SK-N-SH treated with all-trans-retinoic acid at 6 μM for 48 hours (cell line): ENCODE measurements at regions not wholly inside any gene's neighbourhood (a gene's known extent, or its start where the extent isn't known, plus 50 kb on each side); places are given as distances from the start of the nearest gene placed in this dataset.
A peak's percentile ranks its signal among the peaks of the same experiment; 100 is the strongest.

Experiments used
- ATAC-seq: fragments of 200-7000 bp; cut with Tn5 transposase; 3 replicates; pipeline ENCODE4 v1.9.1; 2020; ENCODE audit warnings: mild to moderate bottlenecking, moderate library complexity
- ARNTL ChIP-seq: fragments of 450-650 bp; formaldehyde crosslinking; IDR thresholded peaks from 2 replicates; pipeline ENCODE4 v1.5.0; 2020; ENCODE audit warnings: low read depth, mild to moderate bottlenecking, moderate library complexity, borderline replicate concordance
- BACH2 ChIP-seq: fragments of 250-450 bp; sonication (Bioruptor Pico); IDR thresholded peaks from 2 replicates; pipeline ENCODE4 v1.9.0; 2021; ENCODE audit warnings: mild to moderate bottlenecking, borderline replicate concordance
- CSDC2 ChIP-seq: fragments of 250-450 bp; sonication (Bioruptor Pico); IDR thresholded peaks from 2 replicates; pipeline ENCODE4 v1.5.0; 2020; ENCODE audit warnings: mild to moderate bottlenecking, moderate library complexity
- ESRRG ChIP-seq: fragments of 250-450 bp; sonication (Bioruptor Pico); IDR thresholded peaks from 2 replicates; pipeline ENCODE4 v1.6.1; 2021; ENCODE audit warnings: mild to moderate bottlenecking
- GLIS3 ChIP-seq: fragments of 250-450 bp; sonication (Bioruptor Pico); IDR thresholded peaks from 2 replicates; pipeline ENCODE4 v1.5.0; 2020; ENCODE audit warnings: mild to moderate bottlenecking, moderate library complexity
- OSR1 ChIP-seq: fragments of 250-450 bp; sonication (Bioruptor Pico); IDR thresholded peaks from 2 replicates; pipeline ENCODE4 v1.8.0; 2022; ENCODE audit warnings: moderate library complexity, mild to moderate bottlenecking, inconsistent platforms
- PPARA ChIP-seq: fragments of 250-450 bp; sonication (Bioruptor Pico); IDR thresholded peaks from 2 replicates; pipeline ENCODE4 v1.5.0; 2020; ENCODE audit warnings: mild to moderate bottlenecking, borderline replicate concordance
- RARB ChIP-seq: fragments of 250-450 bp; sonication (Bioruptor Pico); IDR thresholded peaks from 2 replicates; pipeline ENCODE4 v1.8.0; 2021; ENCODE audit warnings: mild to moderate bottlenecking, moderate library complexity
- SNAI2 ChIP-seq: fragments of 250-450 bp; sonication (Bioruptor Pico); IDR thresholded peaks from 2 replicates; pipeline ENCODE4 v1.5.0; 2020; ENCODE audit warnings: mild to moderate bottlenecking, moderate library complexity
- ZC3H10 ChIP-seq: fragments of 250-450 bp; sonication (Bioruptor Pico); IDR thresholded peaks from 2 replicates; pipeline ENCODE4 v1.5.1; 2021; ENCODE audit warnings: mild to moderate bottlenecking, moderate library complexity
- ZFP3 ChIP-seq: fragments of 250-450 bp; sonication (Bioruptor Pico); IDR thresholded peaks from 2 replicates; pipeline ENCODE4 v1.5.0; 2020; ENCODE audit warnings: mild to moderate bottlenecking, moderate library complexity
- ZFP30 ChIP-seq: fragments of 450-650 bp; formaldehyde crosslinking; IDR thresholded peaks from 2 replicates; pipeline ENCODE4 v1.5.0; 2022; ENCODE audit warnings: mild to moderate bottlenecking, moderate library complexity
- ZNF565 ChIP-seq: fragments of 450-650 bp; formaldehyde crosslinking; conservative IDR thresholded peaks from 2 replicates; pipeline ENCODE4 v1.5.0; 2020; ENCODE audit warnings: low read depth, mild to moderate bottlenecking, moderate library complexity
- ZNF70 ChIP-seq: fragments of 450-650 bp; formaldehyde crosslinking; IDR thresholded peaks from 2 replicates; pipeline ENCODE4 v1.5.0; 2020; ENCODE audit warnings: mild to moderate bottlenecking, moderate library complexity
- TF ChIP-seq, protein P1 (sequence below): fragments of 250-450 bp; sonication (Bioruptor Pico); IDR thresholded peaks from 2 replicates; pipeline ENCODE4 v1.5.1; 2020; ENCODE audit warnings: low read depth, mild to moderate bottlenecking, moderate library complexity
- TF ChIP-seq, protein P2 (sequence below): fragments of 250-450 bp; sonication (Bioruptor Pico); IDR thresholded peaks from 2 replicates; pipeline ENCODE4 v1.5.0; 2020; ENCODE audit warnings: mild to moderate bottlenecking, moderate library complexity
- TF ChIP-seq, protein P3 (sequence below): fragments of 250-450 bp; sonication (Bioruptor Pico); IDR thresholded peaks from 2 replicates; pipeline ENCODE4 v1.8.0; 2020; ENCODE audit warnings: mild to moderate bottlenecking, moderate library complexity, borderline replicate concordance
- TF ChIP-seq, protein P4 (sequence below): fragments of 250-450 bp; sonication (Bioruptor Pico); IDR thresholded peaks from 2 replicates; pipeline ENCODE4 v1.8.0; 2021; ENCODE audit warnings: low read depth, mild to moderate bottlenecking, moderate library complexity, borderline replicate concordance
- TF ChIP-seq, protein P5 (sequence below): fragments of 250-450 bp; sonication (Bioruptor Pico); IDR thresholded peaks from 2 replicates; pipeline ENCODE4 v1.5.1; 2021; ENCODE audit warnings: mild to moderate bottlenecking, moderate library complexity

DNA sequence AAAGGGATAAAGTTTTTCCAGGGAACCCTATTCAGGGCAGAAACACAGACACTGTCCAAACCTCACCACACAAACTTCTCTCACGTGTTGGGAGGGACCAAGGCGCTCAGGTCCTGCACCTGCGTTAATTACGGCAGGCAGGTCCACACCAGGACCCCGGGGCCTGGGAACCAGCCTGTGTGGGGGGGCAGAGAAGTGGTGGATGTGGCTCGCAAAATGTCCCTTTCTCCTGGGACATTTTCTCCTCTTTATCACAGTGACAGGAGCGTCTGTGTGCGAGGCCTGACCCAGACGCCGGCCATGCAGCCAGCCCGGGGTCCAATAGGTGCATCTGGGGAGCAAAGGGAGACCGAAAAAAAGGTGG lies 73.4 kb upstream of the ZNF722 start:
- TF ChIP-seq ESRRG (no peak), ZNF70 (CRISPR knock-in tag) (no peak), ZFP30 (CRISPR knock-in tag) (0 out of 2 replicates have a peak, but pooled peaks have one; percentile 13)
- TF ChIP-seq, all 23 proteins: peak for 1
- ATAC-seq = no peak; the same call in 1 of the 3 replicates

DNA sequence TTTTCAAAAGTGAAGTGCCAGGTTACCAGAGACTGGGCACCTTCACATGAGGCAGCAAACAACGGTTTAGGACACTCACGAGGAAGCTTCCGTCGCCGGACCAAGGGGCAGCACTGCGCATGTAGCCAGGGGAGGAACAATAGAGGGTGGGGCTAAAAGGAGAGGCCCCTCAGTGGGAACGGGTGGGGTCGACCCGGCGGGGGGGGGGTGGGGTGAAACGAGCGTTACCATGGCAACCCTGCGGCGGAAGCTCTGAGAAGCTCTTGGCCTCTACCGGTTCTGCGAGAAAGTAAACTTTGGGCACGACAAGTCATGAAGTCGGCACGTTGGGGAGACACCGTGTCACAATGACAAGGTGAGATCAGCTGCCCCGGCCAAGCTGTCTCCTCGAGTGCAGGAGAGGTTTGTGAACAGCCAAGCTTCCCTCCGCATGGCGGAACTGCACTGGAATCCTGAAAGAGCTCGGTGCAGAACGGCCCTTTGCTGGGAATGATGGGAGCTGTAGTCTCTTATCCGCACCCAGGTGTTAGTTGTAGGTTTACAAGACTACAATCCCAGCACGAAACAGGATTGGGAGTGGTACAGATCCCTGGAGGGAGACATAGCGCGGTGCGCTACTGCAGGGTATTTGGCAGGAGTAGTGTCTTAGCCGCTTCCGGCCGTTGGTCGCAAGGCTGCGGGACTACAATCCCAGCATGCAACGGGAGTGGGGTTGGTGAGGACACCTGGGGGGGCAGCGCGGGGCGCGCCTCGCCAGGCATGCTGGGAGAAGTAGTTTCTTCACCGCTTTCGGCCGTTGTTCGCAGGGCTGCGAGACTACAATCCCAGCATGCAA lies 72.8 kb upstream of the ZNF722 start:
- TF ChIP-seq, protein P1, sequence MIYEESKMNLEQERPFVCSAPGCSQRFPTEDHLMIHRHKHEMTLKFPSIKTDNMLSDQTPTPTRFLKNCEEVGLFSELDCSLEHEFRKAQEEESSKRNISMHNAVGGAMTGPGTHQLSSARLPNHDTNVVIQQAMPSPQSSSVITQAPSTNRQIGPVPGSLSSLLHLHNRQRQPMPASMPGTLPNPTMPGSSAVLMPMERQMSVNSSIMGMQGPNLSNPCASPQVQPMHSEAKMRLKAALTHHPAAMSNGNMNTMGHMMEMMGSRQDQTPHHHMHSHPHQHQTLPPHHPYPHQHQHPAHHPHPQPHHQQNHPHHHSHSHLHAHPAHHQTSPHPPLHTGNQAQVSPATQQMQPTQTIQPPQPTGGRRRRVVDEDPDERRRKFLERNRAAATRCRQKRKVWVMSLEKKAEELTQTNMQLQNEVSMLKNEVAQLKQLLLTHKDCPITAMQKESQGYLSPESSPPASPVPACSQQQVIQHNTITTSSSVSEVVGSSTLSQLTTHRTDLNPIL = no peak
- TF ChIP-seq ESRRG (no peak), ZNF70 (CRISPR knock-in tag) (0 out of 2 replicates have a peak, but pooled peaks have one; percentile 19), PPARA (CRISPR knock-in tag) (peak; percentile 89; the same call in 1 of the 2 replicates), BACH2 (0 out of 2 replicates have a peak, but pooled peaks have one; percentile 30), SNAI2 (CRISPR knock-in tag) (peak; percentile 27; the same call in 1 of the 2 replicates), ZFP3 (CRISPR knock-in tag) (peak; percentile 72; the same call in 1 of the 2 replicates), ARNTL (CRISPR knock-in tag) (no peak), ZNF565 (CRISPR knock-in tag) (0 out of 2 replicates have a peak, but pooled peaks have one; percentile 50), CSDC2 (CRISPR knock-in tag) (peak; percentile 89)
- TF ChIP-seq, protein P2, sequence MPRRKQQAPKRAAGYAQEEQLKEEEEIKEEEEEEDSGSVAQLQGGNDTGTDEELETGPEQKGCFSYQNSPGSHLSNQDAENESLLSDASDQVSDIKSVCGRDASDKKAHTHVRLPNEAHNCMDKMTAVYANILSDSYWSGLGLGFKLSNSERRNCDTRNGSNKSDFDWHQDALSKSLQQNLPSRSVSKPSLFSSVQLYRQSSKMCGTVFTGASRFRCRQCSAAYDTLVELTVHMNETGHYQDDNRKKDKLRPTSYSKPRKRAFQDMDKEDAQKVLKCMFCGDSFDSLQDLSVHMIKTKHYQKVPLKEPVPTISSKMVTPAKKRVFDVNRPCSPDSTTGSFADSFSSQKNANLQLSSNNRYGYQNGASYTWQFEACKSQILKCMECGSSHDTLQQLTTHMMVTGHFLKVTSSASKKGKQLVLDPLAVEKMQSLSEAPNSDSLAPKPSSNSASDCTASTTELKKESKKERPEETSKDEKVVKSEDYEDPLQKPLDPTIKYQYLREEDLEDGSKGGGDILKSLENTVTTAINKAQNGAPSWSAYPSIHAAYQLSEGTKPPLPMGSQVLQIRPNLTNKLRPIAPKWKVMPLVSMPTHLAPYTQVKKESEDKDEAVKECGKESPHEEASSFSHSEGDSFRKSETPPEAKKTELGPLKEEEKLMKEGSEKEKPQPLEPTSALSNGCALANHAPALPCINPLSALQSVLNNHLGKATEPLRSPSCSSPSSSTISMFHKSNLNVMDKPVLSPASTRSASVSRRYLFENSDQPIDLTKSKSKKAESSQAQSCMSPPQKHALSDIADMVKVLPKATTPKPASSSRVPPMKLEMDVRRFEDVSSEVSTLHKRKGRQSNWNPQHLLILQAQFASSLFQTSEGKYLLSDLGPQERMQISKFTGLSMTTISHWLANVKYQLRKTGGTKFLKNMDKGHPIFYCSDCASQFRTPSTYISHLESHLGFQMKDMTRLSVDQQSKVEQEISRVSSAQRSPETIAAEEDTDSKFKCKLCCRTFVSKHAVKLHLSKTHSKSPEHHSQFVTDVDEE (CRISPR knock-in tag) = peak; percentile 98
- TF ChIP-seq, protein P3, sequence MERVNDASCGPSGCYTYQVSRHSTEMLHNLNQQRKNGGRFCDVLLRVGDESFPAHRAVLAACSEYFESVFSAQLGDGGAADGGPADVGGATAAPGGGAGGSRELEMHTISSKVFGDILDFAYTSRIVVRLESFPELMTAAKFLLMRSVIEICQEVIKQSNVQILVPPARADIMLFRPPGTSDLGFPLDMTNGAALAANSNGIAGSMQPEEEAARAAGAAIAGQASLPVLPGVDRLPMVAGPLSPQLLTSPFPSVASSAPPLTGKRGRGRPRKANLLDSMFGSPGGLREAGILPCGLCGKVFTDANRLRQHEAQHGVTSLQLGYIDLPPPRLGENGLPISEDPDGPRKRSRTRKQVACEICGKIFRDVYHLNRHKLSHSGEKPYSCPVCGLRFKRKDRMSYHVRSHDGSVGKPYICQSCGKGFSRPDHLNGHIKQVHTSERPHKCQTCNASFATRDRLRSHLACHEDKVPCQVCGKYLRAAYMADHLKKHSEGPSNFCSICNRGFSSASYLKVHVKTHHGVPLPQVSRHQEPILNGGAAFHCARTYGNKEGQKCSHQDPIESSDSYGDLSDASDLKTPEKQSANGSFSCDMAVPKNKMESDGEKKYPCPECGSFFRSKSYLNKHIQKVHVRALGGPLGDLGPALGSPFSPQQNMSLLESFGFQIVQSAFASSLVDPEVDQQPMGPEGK (CRISPR knock-in tag) = peak; percentile 92
- peak; percentile 96 for ATAC-seq

DNA sequence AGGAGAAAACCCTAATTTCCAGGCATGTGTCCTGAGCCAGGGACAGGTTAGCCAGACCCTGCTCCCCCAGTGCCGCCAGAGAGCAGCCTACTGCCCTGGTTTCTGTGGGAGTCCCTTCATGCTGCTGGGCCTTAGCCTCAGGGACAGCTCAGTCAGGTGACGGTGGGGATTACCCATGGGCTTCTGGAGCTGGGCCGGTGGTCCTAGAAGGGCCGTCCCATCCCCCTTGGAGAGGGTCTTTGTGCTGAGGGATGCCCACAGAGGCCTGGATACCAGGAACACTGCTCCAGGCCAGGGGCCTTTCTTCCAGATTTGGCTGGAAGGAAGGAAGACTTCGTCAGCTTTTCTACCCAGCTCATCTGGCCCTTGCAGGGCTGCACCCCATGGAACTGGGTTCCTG lies 71.4 kb upstream of the ZNF722 start:
- no peak for ATAC-seq
- TF ChIP-seq, protein P4, sequence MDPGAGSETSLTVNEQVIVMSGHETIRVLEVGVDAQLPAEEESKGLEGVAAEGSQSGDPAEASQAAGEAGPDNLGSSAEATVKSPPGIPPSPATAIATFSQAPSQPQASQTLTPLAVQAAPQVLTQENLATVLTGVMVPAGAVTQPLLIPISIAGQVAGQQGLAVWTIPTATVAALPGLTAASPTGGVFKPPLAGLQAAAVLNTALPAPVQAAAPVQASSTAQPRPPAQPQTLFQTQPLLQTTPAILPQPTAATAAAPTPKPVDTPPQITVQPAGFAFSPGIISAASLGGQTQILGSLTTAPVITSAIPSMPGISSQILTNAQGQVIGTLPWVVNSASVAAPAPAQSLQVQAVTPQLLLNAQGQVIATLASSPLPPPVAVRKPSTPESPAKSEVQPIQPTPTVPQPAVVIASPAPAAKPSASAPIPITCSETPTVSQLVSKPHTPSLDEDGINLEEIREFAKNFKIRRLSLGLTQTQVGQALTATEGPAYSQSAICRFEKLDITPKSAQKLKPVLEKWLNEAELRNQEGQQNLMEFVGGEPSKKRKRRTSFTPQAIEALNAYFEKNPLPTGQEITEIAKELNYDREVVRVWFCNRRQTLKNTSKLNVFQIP (CRISPR knock-in tag) = no peak
- TF ChIP-seq ZFP30 (CRISPR knock-in tag) (no peak), GLIS3 (CRISPR knock-in tag) (no peak), BACH2 (no peak), RARB (CRISPR knock-in tag) (no peak), OSR1 (CRISPR knock-in tag) (no peak), PPARA (CRISPR knock-in tag) (no peak), ZNF565 (CRISPR knock-in tag) (no peak), ARNTL (CRISPR knock-in tag) (no peak), ZC3H10 (CRISPR knock-in tag) (no peak), ZNF70 (CRISPR knock-in tag) (no peak)
- TF ChIP-seq, protein P5, sequence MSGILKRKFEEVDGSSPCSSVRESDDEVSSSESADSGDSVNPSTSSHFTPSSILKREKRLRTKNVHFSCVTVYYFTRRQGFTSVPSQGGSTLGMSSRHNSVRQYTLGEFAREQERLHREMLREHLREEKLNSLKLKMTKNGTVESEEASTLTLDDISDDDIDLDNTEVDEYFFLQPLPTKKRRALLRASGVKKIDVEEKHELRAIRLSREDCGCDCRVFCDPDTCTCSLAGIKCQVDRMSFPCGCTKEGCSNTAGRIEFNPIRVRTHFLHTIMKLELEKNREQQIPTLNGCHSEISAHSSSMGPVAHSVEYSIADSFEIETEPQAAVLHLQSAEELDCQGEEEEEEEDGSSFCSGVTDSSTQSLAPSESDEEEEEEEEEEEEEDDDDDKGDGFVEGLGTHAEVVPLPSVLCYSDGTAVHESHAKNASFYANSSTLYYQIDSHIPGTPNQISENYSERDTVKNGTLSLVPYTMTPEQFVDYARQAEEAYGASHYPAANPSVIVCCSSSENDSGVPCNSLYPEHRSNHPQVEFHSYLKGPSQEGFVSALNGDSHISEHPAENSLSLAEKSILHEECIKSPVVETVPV (CRISPR knock-in tag) = no peak
- TF ChIP-seq, protein P3 (CRISPR knock-in tag) = no peak
- TF ChIP-seq, protein P2 (CRISPR knock-in tag) = no peak
- TF ChIP-seq, protein P1 = no peak
